Fibroblast of lung (primary cell): ENCODE measurements at regions not wholly inside any gene's neighbourhood (a gene's known extent, or its start where the extent isn't known, plus 50 kb on each side); places are given as distances from the start of the nearest gene placed in this dataset.

ENCODE experiments used
- DNase-seq, 2 donors: peaks; one replicate each; pipeline versions ENCODE4 v3.0.0 to v3.0.0-alpha.2; 2010; ENCODE audit warnings: low read depth in 2 of 2
- H2AFZ ChIP-seq: 2 replicates; pipeline ENCODE4 v1.5.1; 2012; ENCODE audit warnings: low read length, control low read depth, inconsistent platforms
- H3K27ac ChIP-seq: 2 replicates; pipeline ENCODE4 v1.5.1; 2011; ENCODE audit warnings: low read length, control low read depth; ENCODE audit not compliant: insufficient read depth
- H3K27me3 ChIP-seq: 2 replicates; pipeline ENCODE4 v1.5.1; 2011; ENCODE audit warnings: mild to moderate bottlenecking, low read length; ENCODE audit not compliant: control insufficient read depth, insufficient read depth
- H3K36me3 ChIP-seq: 2 replicates; pipeline ENCODE4 v1.5.1; 2011; ENCODE audit warnings: low read length; ENCODE audit not compliant: control insufficient read depth, insufficient read depth
- H3K4me1 ChIP-seq: 2 replicates; pipeline ENCODE4 v1.5.1; 2011; ENCODE audit warnings: low read length; ENCODE audit not compliant: control insufficient read depth, insufficient read depth; ENCODE audit errors: extremely low read depth
- H3K4me2 ChIP-seq: 2 replicates; pipeline ENCODE4 v1.5.1; 2011; ENCODE audit warnings: low read length, control low read depth; ENCODE audit not compliant: insufficient read depth; ENCODE audit errors: extremely low read depth
- H3K4me3 ChIP-seq, 4 experiments: fragments of 200-600 bp in 1 of 4; sonication (generic) in 1 of 4; replicated peaks in 1 of 4; 2 replicates each; pipeline ENCODE4 v1.5.1; 2011 to 2016; ENCODE audit warnings: low read length in 4 of 4, low read depth in 3 of 4, mild to moderate bottlenecking in 3 of 4, control low read depth in 2 of 4, inconsistent platforms in 1 of 4, mixed read lengths in 1 of 4; ENCODE audit not compliant: insufficient read depth in 1 of 4; ENCODE audit errors: control extremely low read depth in 1 of 4
- H3K79me2 ChIP-seq: 2 replicates; pipeline ENCODE4 v1.5.1; 2012; ENCODE audit warnings: mild to moderate bottlenecking, low read length, inconsistent platforms; ENCODE audit not compliant: control insufficient read depth, insufficient read depth
- H3K9ac ChIP-seq: 2 replicates; pipeline ENCODE4 v1.5.1; 2011; ENCODE audit warnings: mild to moderate bottlenecking, low read length, control low read depth; ENCODE audit not compliant: insufficient read depth
- H3K9me3 ChIP-seq: 2 replicates; pipeline ENCODE4 v1.5.1; 2012; ENCODE audit warnings: low read depth, low read length; ENCODE audit not compliant: control insufficient read depth, insufficient read depth
- H4K20me1 ChIP-seq: 2 replicates; pipeline ENCODE4 v1.5.1; 2011; ENCODE audit warnings: low read length; ENCODE audit not compliant: control insufficient read depth, insufficient read depth; ENCODE audit errors: extremely low read depth
- CTCF ChIP-seq, 2 donors: IDR thresholded peaks in 1 of 2; conservative IDR thresholded peaks in 1 of 2; 1 replicate in 1 of 2; 2 replicates in 1 of 2; pipeline ENCODE4 v1.5.1; 2011 to 2012; ENCODE audit warnings: low read length in 2 of 2, control low read depth in 1 of 2, inconsistent platforms in 1 of 2, low read depth in 1 of 2, mild to moderate bottlenecking in 1 of 2
- EZH2 ChIP-seq: IDR thresholded peaks from 2 replicates; pipeline ENCODE4 v1.5.1; 2012; ENCODE audit warnings: low read length, control low read depth, mild to moderate bottlenecking; ENCODE audit errors: missing control alignments

- Histone ChIP-seq H3K79me2 (no peaks in the 10 kb centered on the region), H3K9me3 (no peaks in the 10 kb centered on the region), H4K20me1 (no peaks in the 10 kb centered on the region), H2AFZ (no peak overlapping the region), H3K27me3 (no peaks in the 10 kb centered on the region), H3K36me3 (no peaks in the 10 kb centered on the region), H3K9ac (no peak overlapping the region), H3K27ac (no peak overlapping the region), H3K4me1 (no peaks in the 10 kb centered on the region), H3K4me3 (no peak overlapping the region), H3K4me2 (no peak overlapping the region)
- DNase-seq: no peak
- TF ChIP-seq EZH2 (no peak), CTCF (conservative IDR thresholded peaks at IDR 0.05 in 1 of 2, IDR thresholded peaks at IDR 0.05 in 1 of 2; ENCODE audit: low read depth in 1 of 2, low read length in 2 of 2) (no peak)
Observed at GRCh38 chr5:174811438-174811837, 87.1 kb downstream of the MSX2 start.

GRCh38 chr5:174810796-174811195, 86.4 kb downstream of the MSX2 start:
- Histone ChIP-seq H3K4me3 (no peak overlapping the region), H2AFZ (no peak overlapping the region), H4K20me1 (no peaks in the 10 kb centered on the region), H3K9me3 (no peaks in the 10 kb centered on the region), H3K27ac (no peak overlapping the region), H3K27me3 (no peaks in the 10 kb centered on the region), H3K9ac (no peak overlapping the region), H3K4me1 (no peaks in the 10 kb centered on the region), H3K79me2 (no peaks in the 10 kb centered on the region), H3K36me3 (no peaks in the 10 kb centered on the region), H3K4me2 (no peak overlapping the region)
- no peak for DNase-seq
- TF ChIP-seq CTCF (conservative IDR thresholded peaks at IDR 0.05 in 1 of 2, IDR thresholded peaks at IDR 0.05 in 1 of 2; ENCODE audit: low read depth in 1 of 2, low read length in 2 of 2): no peak
- TF ChIP-seq EZH2: no peak

GRCh38 chr5:174807471-174807870, 83.1 kb downstream of the MSX2 start:
- TF ChIP-seq EZH2 (no peak), CTCF (conservative IDR thresholded peaks at IDR 0.05 in 1 of 2, IDR thresholded peaks at IDR 0.05 in 1 of 2; ENCODE audit: low read depth in 1 of 2, low read length in 2 of 2) (no peak)
- H2AFZ ChIP-seq: no peak overlapping the region
- no peaks in the 10 kb centered on the region for H3K27me3 ChIP-seq
- H4K20me1 ChIP-seq: no peaks in the 10 kb centered on the region
- no peak overlapping the region for H3K9ac ChIP-seq
- no peaks in the 10 kb centered on the region for H3K4me1 ChIP-seq
- DNase-seq: peak in 1 of 2 donors; percentile 63
- no peak overlapping the region for H3K27ac ChIP-seq
- no peaks in the 10 kb centered on the region for H3K79me2 ChIP-seq
- H3K4me2 ChIP-seq: no peak overlapping the region
- no peak overlapping the region for H3K4me3 ChIP-seq
- no peaks in the 10 kb centered on the region for H3K36me3 ChIP-seq
- no peaks in the 10 kb centered on the region for H3K9me3 ChIP-seq
